ENCODE measurements at regions not wholly inside any gene's neighbourhood (a gene's known extent, or its start where the extent isn't known, plus 50 kb on each side); places are given as distances from the start of the nearest gene placed in this dataset.

DNA sequence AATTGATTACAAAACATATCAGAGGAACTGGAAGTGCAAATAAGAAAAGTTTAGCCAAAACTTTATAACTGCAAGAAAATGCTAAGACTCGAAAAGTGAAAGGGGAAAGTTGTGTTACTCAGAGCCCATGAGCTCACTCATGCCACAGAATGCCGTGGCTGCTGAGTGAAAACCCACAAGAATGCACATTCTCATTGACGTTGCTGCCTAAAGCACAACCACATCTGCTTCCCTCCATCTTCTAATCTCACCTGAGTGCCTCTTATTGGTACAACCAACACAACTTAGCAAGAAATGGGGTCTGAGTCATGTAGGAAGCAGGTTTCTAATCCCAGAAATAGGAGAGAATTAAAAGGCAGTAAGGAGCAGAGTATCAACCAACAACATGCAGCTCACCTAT is 259.7 kb downstream of the LNPK start:
- no peak for TF ChIP-seq GATA3 (IDR thresholded peaks at IDR 0.05; ENCODE audit: low read depth, low read length)
- no peak for TF ChIP-seq GATA2 (IDR thresholded peaks at IDR 0.05; ENCODE audit: low read depth, low read length)

Measured in SH-SY5Y (cell line).